IMR-90 (cell line): ENCODE measurements at regions not wholly inside any gene's neighbourhood (a gene's known extent, or its start where the extent isn't known, plus 50 kb on each side); places are given as distances from the start of the nearest gene placed in this dataset.

Experiments
- ATAC-seq: fragments of 200-7000 bp; cut with Tn5 transposase; 2 replicates; pipeline ENCODE4 v1.9.1; 2020; ENCODE audit warnings: low read depth, mild to moderate bottlenecking, moderate library complexity
- BruUV-seq: library from RNA; stranded (reverse); fragments of 400-500 nt; replicated peaks from 2 replicates; lab custom pipeline; 2021; lab: Mats Ljungman, UMichigan
- CTCF ChIA-PET: fragments of 300-600 bp; formaldehyde crosslinking; extraction: SDS; loops from one replicate; lab custom pipeline; 2021; ENCODE audit warnings: antibody characterized with exemption; lab: Yijun Ruan, JAX
- POLR2A ChIA-PET: fragments of 300-600 bp; sonication (Branson Sonifier 250); formaldehyde crosslinking; loops from one replicate; lab custom pipeline; 2022; ENCODE audit warnings: antibody characterized with exemption; ENCODE audit not compliant: unreplicated experiment; lab: Charles Lee
- DNase-seq: peaks from one replicate; pipeline ENCODE4 v3.0.0; 2013
- H2AFZ ChIP-seq: replicated peaks from 2 replicates; pipeline ENCODE3; 2013; ENCODE audit warnings: low read length, mild to moderate bottlenecking; ENCODE audit not compliant: poor library complexity
- H2AK5ac ChIP-seq: 2 replicates; pipeline ENCODE4 v1.6.1; 2013; ENCODE audit warnings: low read depth, low read length, inconsistent platforms
- H2AK9ac ChIP-seq: replicated peaks from 2 replicates; pipeline ENCODE3; 2013; ENCODE audit warnings: mild to moderate bottlenecking, low read depth, low read length, moderate library complexity; ENCODE audit not compliant: poor library complexity
- H2BK120ac ChIP-seq: 2 replicates; pipeline ENCODE4 v1.6.1; 2013; ENCODE audit warnings: low read depth, low read length, inconsistent platforms
- H2BK15ac ChIP-seq: 3 replicates; pipeline ENCODE4 v1.6.1; 2013; ENCODE audit warnings: low read depth, low read length, inconsistent platforms
- H2BK20ac ChIP-seq: 2 replicates; pipeline ENCODE4 v1.6.1; 2013; ENCODE audit warnings: low read depth, mild to moderate bottlenecking, inconsistent platforms, low read length, moderate library complexity
- H2BK5ac ChIP-seq: 2 replicates; pipeline ENCODE4 v1.6.1; 2013; ENCODE audit warnings: mild to moderate bottlenecking, low read depth, low read length, inconsistent platforms; ENCODE audit not compliant: poor library complexity, severe bottlenecking
- H3K14ac ChIP-seq: replicated peaks from 2 replicates; pipeline ENCODE4 v1.6.1; 2013; ENCODE audit warnings: low read depth, low read length, inconsistent platforms
- H3K18ac ChIP-seq: 2 replicates; pipeline ENCODE4 v1.6.1; 2013; ENCODE audit warnings: low read depth, low read length, control low read depth
- H3K23ac ChIP-seq: 2 replicates; pipeline ENCODE4 v1.6.1; 2013; ENCODE audit warnings: low read depth, low read length, inconsistent platforms
- H3K27ac ChIP-seq: 2 replicates; pipeline ENCODE4 v1.5.1; 2013; ENCODE audit warnings: mild to moderate bottlenecking, control low read depth, low read length; ENCODE audit not compliant: insufficient read depth
- H3K27me3 ChIP-seq: 2 replicates; pipeline ENCODE4 v1.6.1; 2013; ENCODE audit warnings: low read length; ENCODE audit not compliant: control insufficient read depth, insufficient read depth
- H3K36me3 ChIP-seq: 2 replicates; pipeline ENCODE4 v1.6.1; 2013; ENCODE audit warnings: low read length, mixed read lengths; ENCODE audit not compliant: control insufficient read depth, insufficient read depth
- H3K4ac ChIP-seq: 2 replicates; pipeline ENCODE4 v1.6.1; 2013; ENCODE audit warnings: low read depth, low read length, inconsistent platforms
- H3K4me1 ChIP-seq: 2 replicates; pipeline ENCODE4 v1.6.1; 2013; ENCODE audit warnings: low read length, mixed read lengths; ENCODE audit not compliant: control insufficient read depth, insufficient read depth
- H3K4me2 ChIP-seq: 2 replicates; pipeline ENCODE4 v1.6.1; 2013; ENCODE audit warnings: low read depth, mild to moderate bottlenecking, control low read depth, low read length, moderate library complexity
- H3K4me3 ChIP-seq: 2 replicates; pipeline ENCODE4 v1.5.1; 2013; ENCODE audit warnings: low read depth, mild to moderate bottlenecking, control low read depth, low read length, moderate library complexity; ENCODE audit not compliant: insufficient read depth
- H3K56ac ChIP-seq: 2 replicates; pipeline ENCODE4 v1.6.1; 2013; ENCODE audit warnings: low read length, inconsistent platforms; ENCODE audit not compliant: insufficient read depth; ENCODE audit errors: extremely low read depth
- H3K79me1 ChIP-seq, 2 experiments: 2 replicates each; pipeline ENCODE4 v1.6.1; 2013; ENCODE audit warnings: low read length in 2 of 2, inconsistent platforms in 1 of 2, low read depth in 1 of 2
- H3K9ac ChIP-seq: 2 replicates; pipeline ENCODE4 v1.6.1; 2013; ENCODE audit warnings: low read depth, low read length, control low read depth
- H3K9me1 ChIP-seq: 2 replicates; pipeline ENCODE4 v1.6.1; 2013; ENCODE audit warnings: low read length, inconsistent platforms; ENCODE audit not compliant: insufficient read depth
- H3K9me3 ChIP-seq: 2 replicates; pipeline ENCODE4 v1.6.1; 2013; ENCODE audit warnings: low read length; ENCODE audit not compliant: control insufficient read depth, insufficient read depth
- H4K20me1 ChIP-seq: 2 replicates; pipeline ENCODE4 v1.6.1; 2013; ENCODE audit warnings: low read length, inconsistent platforms; ENCODE audit not compliant: insufficient read depth
- H4K5ac ChIP-seq: 2 replicates; pipeline ENCODE4 v1.6.1; 2013; ENCODE audit warnings: mild to moderate bottlenecking, low read depth, low read length, control low read depth
- H4K8ac ChIP-seq, 2 experiments: 2 replicates each; pipeline ENCODE4 v1.6.1; 2013; ENCODE audit warnings: low read depth in 2 of 2, low read length in 2 of 2, control low read depth in 1 of 2, inconsistent platforms in 1 of 2
- H4K91ac ChIP-seq: 2 replicates; pipeline ENCODE4 v1.6.1; 2013; ENCODE audit warnings: low read depth, low read length, inconsistent platforms; ENCODE audit not compliant: insufficient read depth
- RFX5 ChIP-seq: IDR thresholded peaks from 2 replicates; pipeline ENCODE4 v1.8.0; 2012; ENCODE audit warnings: low read depth, mild to moderate bottlenecking, low read length, moderate library complexity
- WGBS, 2 experiments: methylation state at CpG; one replicate each; pipeline versions ENCODE4 v1.1.5 to v1.1.7; 2013; ENCODE audit warnings: missing lambda C conversion rate in 2 of 2; ENCODE audit not compliant: insufficient read length in 1 of 2; ENCODE audit errors: extremely low coverage in 2 of 2; 5-methylcytosine and 5-hydroxymethylcytosine counted together
- dilution Hi-C: fragments of 300-500 bp; cut with HindIII; formaldehyde crosslinking; loops from one replicate; pipeline ENCODE4 v1.14.3; 2018; ENCODE audit warnings: low sequenced_read_pairs; ENCODE audit not compliant: unreplicated experiment
- in situ Hi-C: fragments of 300-500 bp; cut with MboI; formaldehyde crosslinking; loops from 3 replicates; pipeline ENCODE4 v1.14.3; 2019; ENCODE audit warnings: low sequenced_read_pairs, inconsistent platforms, mixed read lengths
- intact Hi-C: fragments of 100-400 bp; cut with micrococcal nuclease; formaldehyde crosslinking; loops from 2 replicates; pipeline ENCODE4 v1.10.0; 2022

GRCh38 chr2:60677356-60677755, 78.7 kb upstream of the PAPOLG start:
- no peak overlapping the region for H3K18ac ChIP-seq
- ChIA-PET POLR2A (no interaction called here), CTCF (no interaction called here)
- no peak overlapping the region for H3K14ac ChIP-seq
- no peak overlapping the region for H2AFZ ChIP-seq
- no peak overlapping the region for H2AK9ac ChIP-seq
- H3K4me3 ChIP-seq, result no peak overlapping the region
- no peak overlapping the region for H2BK120ac ChIP-seq
- H3K27ac ChIP-seq, result no peak overlapping the region
- in situ Hi-C loops, result no loop called here
- H4K91ac ChIP-seq, result no peak overlapping the region
- no peak overlapping the region for H4K5ac ChIP-seq
- H2AK5ac ChIP-seq, result no peak overlapping the region
- H3K4ac ChIP-seq, result no peak overlapping the region
- H3K27me3 ChIP-seq, result peaks cover 7% of the 10 kb centered on the region
- intact Hi-C loops, result no loop called here
- H3K9ac ChIP-seq, result no peak overlapping the region
- DNase-seq (no peak), ATAC-seq (no peak)
- H2BK5ac ChIP-seq, result no peak overlapping the region
- no peak overlapping the region for H2BK20ac ChIP-seq
- no peak overlapping the region for H3K23ac ChIP-seq
- no peaks in the 10 kb centered on the region for H3K79me1 ChIP-seq
- H4K8ac ChIP-seq, result no peak overlapping the region
- no peaks in the 10 kb centered on the region for H3K9me3 ChIP-seq
- H3K4me1 ChIP-seq, result no peaks in the 10 kb centered on the region
- H4K20me1 ChIP-seq, result no peaks in the 10 kb centered on the region
- no peak overlapping the region for H3K4me2 ChIP-seq
- no peaks in the 10 kb centered on the region for H3K36me3 ChIP-seq
- H3K9me1 ChIP-seq, result no peaks in the 10 kb centered on the region
- no TSS peak for BruUV-seq
- H3K56ac ChIP-seq, result no peak overlapping the region
- WGBS, 2 experiments, result no CpG with 5 or more reads among the region's 4 CpGs
- H2BK15ac ChIP-seq, result no peak overlapping the region
- TF ChIP-seq RFX5, result no peak
- dilution Hi-C loops, result no loop called here
